Panc1 (cell line): ENCODE measurements at regions not wholly inside any gene's neighbourhood (a gene's known extent, or its start where the extent isn't known, plus 50 kb on each side); places are given as distances from the start of the nearest gene placed in this dataset.

ENCODE experiments used
- ATAC-seq: fragments of 200-7000 bp; cut with Tn5 transposase; 2 replicates; pipeline ENCODE4 v1.9.1; 2020; ENCODE audit warnings: mild to moderate bottlenecking, moderate library complexity
- BruUV-seq: library from RNA; stranded (reverse); fragments of 400-500 nt; replicated peaks from 2 replicates; lab custom pipeline; 2021; lab: Mats Ljungman, UMichigan
- CTCF ChIA-PET: fragments of 300-600 bp; sonication (Branson Sonifier 250); formaldehyde crosslinking; loops from one replicate; lab custom pipeline; 2022; ENCODE audit warnings: antibody characterized with exemption; lab: Charles Lee
- POLR2A ChIA-PET: fragments of 300-600 bp; sonication (Branson Sonifier 250); formaldehyde crosslinking; loops from one replicate; lab custom pipeline; 2022; ENCODE audit warnings: antibody characterized with exemption; lab: Charles Lee
- DNase-seq: peaks from one replicate; pipeline ENCODE4 v3.0.0-alpha.2; 2010; ENCODE audit warnings: low read depth, low spot score
- H3K27ac ChIP-seq: 2 replicates; pipeline ENCODE4 v1.5.1; 2011; ENCODE audit warnings: mild to moderate bottlenecking, low read length, inconsistent platforms
- H3K27me3 ChIP-seq: fragments of 200-500 bp; sonication (Bioruptor generic); 2 replicates; pipeline ENCODE4 v1.6.0; 2014; ENCODE audit warnings: low read length, inconsistent platforms; ENCODE audit not compliant: control insufficient read depth, insufficient read depth
- H3K36me3 ChIP-seq: fragments of 200-500 bp; sonication (Bioruptor generic); 2 replicates; pipeline ENCODE4 v1.5.1; 2014; ENCODE audit warnings: inconsistent platforms, mild to moderate bottlenecking, low read length, moderate library complexity; ENCODE audit not compliant: control insufficient read depth, insufficient read depth
- H3K4me1 ChIP-seq: 2 replicates; pipeline ENCODE4 v1.5.1; 2011; ENCODE audit warnings: inconsistent platforms, mild to moderate bottlenecking, low read length, moderate library complexity; ENCODE audit not compliant: control insufficient read depth, insufficient read depth
- H3K4me3 ChIP-seq, 2 experiments: 2 replicates each; pipeline ENCODE4 v1.5.1; 2011 to 2012; ENCODE audit warnings: low read depth in 2 of 2, low read length in 2 of 2, mild to moderate bottlenecking in 2 of 2, inconsistent platforms in 1 of 2, moderate library complexity in 1 of 2
- H3K9me3 ChIP-seq: fragments of 200-500 bp; sonication (Bioruptor generic); 2 replicates; pipeline ENCODE4 v1.5.1; 2014; ENCODE audit warnings: low read depth, mild to moderate bottlenecking, inconsistent platforms, low read length, moderate library complexity; ENCODE audit not compliant: control insufficient read depth, insufficient read depth
- CTCF ChIP-seq: fragments of 450-650 bp; IDR thresholded peaks from 2 replicates; pipeline ENCODE4 v1.5.1; 2017; ENCODE audit warnings: mild to moderate bottlenecking
- POLR2AphosphoS5 ChIP-seq: IDR thresholded peaks from 2 replicates; pipeline ENCODE4 v1.6.1; 2012; ENCODE audit warnings: mild to moderate bottlenecking, low read depth, low read length, moderate library complexity
- REST ChIP-seq, 2 experiments: IDR thresholded peaks; 2 replicates each; pipeline ENCODE4 v1.6.1; 2011 to 2012; ENCODE audit warnings: low read depth in 2 of 2, control low read depth in 1 of 2, low read length in 1 of 2, mild to moderate bottlenecking in 1 of 2, moderate library complexity in 1 of 2; ENCODE audit not compliant: insufficient read depth in 1 of 2
- SIN3A ChIP-seq: IDR thresholded peaks from 2 replicates; pipeline ENCODE4 v1.6.1; 2012; ENCODE audit warnings: low read depth, mild to moderate bottlenecking, low read length, moderate library complexity, borderline replicate concordance; ENCODE audit not compliant: insufficient read depth
- TCF7L2 ChIP-seq: IDR thresholded peaks from 2 replicates; pipeline ENCODE4 v1.6.1; 2011; ENCODE audit warnings: mild to moderate bottlenecking, low read depth, low read length, inconsistent platforms
- in situ Hi-C: cut with HindIII; loops from 2 replicates; pipeline ENCODE4 v1.10.0; 2016; ENCODE audit warnings: low sequenced_read_pairs, low pct_unique_long_range_greater_than_20kb
- intact Hi-C: fragments of 100-400 bp; cut with micrococcal nuclease; formaldehyde crosslinking; loops from one replicate; pipeline ENCODE4 v1.10.0; 2022; ENCODE audit not compliant: unreplicated experiment

GRCh38 chr5:96588539-96588938, 73.6 kb upstream of the CAST start:
- Histone ChIP-seq H3K27me3 (peaks cover 25% of the 10 kb centered on the region), H3K4me3 (no peak overlapping the region), H3K9me3 (no peaks in the 10 kb centered on the region), H3K4me1 (no peaks in the 10 kb centered on the region), H3K27ac (no peak overlapping the region), H3K36me3 (no peaks in the 10 kb centered on the region)
- ChIA-PET POLR2A (no interaction called here), CTCF (no interaction called here)
- no peak for TF ChIP-seq SIN3A
- TF ChIP-seq CTCF = no peak
- TF ChIP-seq TCF7L2 = no peak
- no peak for TF ChIP-seq REST (IDR thresholded peaks at IDR 0.05; ENCODE audit: insufficient read depth in 1 of 2, low read depth in 2 of 2, low read length in 1 of 2)
- no peak for TF ChIP-seq POLR2AphosphoS5
- no peak for DNase-seq
- no peak for ATAC-seq
- in situ Hi-C loops = no loop called here
- no TSS peak for BruUV-seq
- intact Hi-C loops = no loop called here

- intact Hi-C loops (no loop called here), in situ Hi-C loops (no loop called here)
- Histone ChIP-seq H3K27ac (no peak overlapping the region), H3K9me3 (no peaks in the 10 kb centered on the region), H3K36me3 (no peaks in the 10 kb centered on the region), H3K4me1 (no peaks in the 10 kb centered on the region), H3K27me3 (peaks cover 25% of the 10 kb centered on the region), H3K4me3 (no peak overlapping the region)
- no peak for DNase-seq
- ChIA-PET POLR2A (no interaction called here), CTCF (no interaction called here)
- TF ChIP-seq REST (IDR thresholded peaks at IDR 0.05; ENCODE audit: insufficient read depth in 1 of 2, low read depth in 2 of 2, low read length in 1 of 2) (no peak), POLR2AphosphoS5 (no peak), CTCF (no peak), SIN3A (no peak), TCF7L2 (no peak)
- no peak for ATAC-seq
- no TSS peak for BruUV-seq
Observed at GRCh38 chr5:96590796-96591195, 71.4 kb upstream of the CAST start.
